B cell (primary cell): ENCODE measurements at regions not wholly inside any gene's neighbourhood (a gene's known extent, or its start where the extent isn't known, plus 50 kb on each side); places are given as distances from the start of the nearest gene placed in this dataset.

Experiments used
- CTCF ChIP-seq: fragments of 200-600 bp; IDR thresholded peaks from one replicate; pipeline ENCODE4 v1.8.0; 2022; ENCODE audit warnings: antibody characterized with exemption, mild to moderate bottlenecking
- EZH2 ChIP-seq: IDR thresholded peaks from 2 replicates; pipeline ENCODE4 v1.6.1; 2012; ENCODE audit warnings: borderline replicate concordance, low read depth, mild to moderate bottlenecking, moderate library complexity, low read length; ENCODE audit not compliant: insufficient read depth, poor library complexity, severe bottlenecking

GRCh38 chr1:163692266-163692665, 370.5 kb downstream of the NUF2 start:
- TF ChIP-seq CTCF (no peak), EZH2 (no peak)
